HG03571 (cell line): ENCODE measurements at regions not wholly inside any gene's neighbourhood (a gene's known extent, or its start where the extent isn't known, plus 50 kb on each side); places are given as distances from the start of the nearest gene placed in this dataset.
A peak's percentile ranks its signal among the peaks of the same experiment; 100 is the strongest.

Experiments used
- ATAC-seq: cut with Tn5 transposase; IDR thresholded peaks from one replicate; pipeline ENCODE4 v1.9.1; 2021; ENCODE audit not compliant: unreplicated experiment

DNA sequence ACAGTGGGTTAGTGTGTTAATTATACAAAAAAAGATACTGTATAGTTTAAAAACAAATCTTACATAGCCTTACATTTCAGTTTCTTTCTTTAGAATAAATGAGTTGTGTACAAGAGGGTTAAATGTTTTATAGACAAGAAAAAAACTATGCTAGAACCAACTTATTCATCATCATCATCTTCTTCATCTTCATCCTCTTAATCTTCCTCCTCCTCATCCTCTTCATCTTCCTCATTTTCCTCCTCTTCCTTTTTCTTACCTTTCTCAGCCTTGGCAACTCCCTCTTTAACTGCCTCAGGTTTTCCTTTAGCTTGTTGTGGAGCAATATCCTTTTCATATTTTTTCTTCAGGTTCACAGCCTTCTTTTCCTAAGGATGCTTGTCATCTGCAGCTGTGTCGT, 53.7 kb downstream of the RPS12 start:
- ATAC-seq = no peak

- peak; percentile 100 for ATAC-seq
Observed at GRCh38 chr6:132872923-132873322, 58.6 kb downstream of the RPS12 start.

DNA sequence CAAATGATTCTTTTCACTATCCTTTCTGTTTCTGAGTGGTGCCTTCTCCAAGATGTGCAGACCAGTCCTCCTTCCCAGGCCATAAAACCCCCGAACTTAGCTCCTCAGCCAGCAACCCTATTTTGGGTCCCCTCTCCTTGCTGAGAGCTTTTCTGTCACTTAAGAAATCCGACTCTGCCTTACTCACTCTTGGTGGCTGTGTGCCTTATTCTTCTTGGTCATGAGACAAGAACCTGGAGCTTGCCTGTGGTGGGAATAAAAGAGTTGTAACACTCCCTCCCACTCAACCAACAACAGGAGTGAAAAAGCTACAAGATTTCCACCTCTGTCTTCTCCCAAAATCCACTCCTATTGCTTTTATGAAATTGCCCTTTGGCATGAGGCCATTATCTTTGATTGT, 62.6 kb downstream of the RPS12 start:
- no peak for ATAC-seq

GRCh38 chr6:132887204-132887603, 72.8 kb downstream of the RPS12 start:
- ATAC-seq = no peak

DNA sequence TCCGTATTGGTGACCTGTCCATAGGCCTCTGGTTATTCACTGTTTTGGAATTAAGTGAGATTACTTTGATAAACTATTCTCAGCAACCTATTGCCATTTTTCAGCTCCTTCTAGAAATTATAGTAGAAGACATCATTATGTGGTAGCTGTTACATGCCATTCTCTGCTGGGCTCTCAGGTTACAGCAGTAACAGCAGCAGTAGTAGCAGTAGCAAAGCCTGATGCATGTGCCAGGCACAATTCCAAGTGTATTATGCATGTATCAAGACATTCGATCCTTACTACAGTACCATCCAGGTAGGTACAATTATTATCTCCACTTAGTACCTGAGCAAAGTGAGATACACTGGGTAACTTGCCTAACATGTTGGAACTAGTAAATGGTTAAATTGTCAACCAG, 74.3 kb downstream of the RPS12 start:
- no peak for ATAC-seq

DNA sequence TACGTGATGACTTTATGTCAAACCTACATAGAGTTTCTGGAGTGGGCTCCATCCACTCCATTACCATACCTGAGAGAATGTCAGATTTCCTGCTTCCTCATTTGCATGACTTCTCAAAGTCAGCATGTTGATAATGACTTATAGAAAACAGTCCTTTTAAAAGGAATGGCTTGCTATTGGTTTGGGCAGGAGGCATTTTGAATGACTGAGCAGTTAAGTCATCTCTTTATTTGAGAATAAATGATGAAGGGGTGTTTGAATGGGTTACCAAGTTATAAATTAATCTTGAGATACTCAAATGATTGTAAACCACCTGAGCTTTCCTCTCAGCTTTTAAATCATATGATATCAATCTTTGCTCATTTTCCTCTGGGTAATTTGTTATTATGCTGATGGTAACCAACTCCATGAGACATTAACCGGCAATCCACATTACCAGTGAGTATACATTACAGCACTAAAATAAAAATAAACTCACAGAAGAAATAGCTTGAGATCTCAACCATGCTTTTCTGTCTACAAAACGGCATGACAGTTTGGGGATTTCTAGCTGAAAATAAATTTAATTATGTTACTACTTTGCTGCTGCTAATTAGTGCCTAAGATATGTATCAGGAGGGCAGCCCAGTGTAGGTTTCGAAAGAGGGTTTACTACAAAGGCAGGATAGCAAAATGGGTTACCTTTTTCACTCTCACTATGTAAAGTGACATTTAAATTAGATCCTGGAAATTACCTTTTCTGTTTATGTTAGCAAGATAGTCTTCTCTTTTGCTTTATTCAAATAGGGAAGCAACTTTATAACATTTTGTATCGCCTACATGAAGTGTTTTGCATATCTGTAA, 78.8 kb downstream of the RPS12 start:
- ATAC-seq = no peak

GRCh38 chr6:132893772-132894490, 79.6 kb downstream of the RPS12 start:
- no peak for ATAC-seq

DNA sequence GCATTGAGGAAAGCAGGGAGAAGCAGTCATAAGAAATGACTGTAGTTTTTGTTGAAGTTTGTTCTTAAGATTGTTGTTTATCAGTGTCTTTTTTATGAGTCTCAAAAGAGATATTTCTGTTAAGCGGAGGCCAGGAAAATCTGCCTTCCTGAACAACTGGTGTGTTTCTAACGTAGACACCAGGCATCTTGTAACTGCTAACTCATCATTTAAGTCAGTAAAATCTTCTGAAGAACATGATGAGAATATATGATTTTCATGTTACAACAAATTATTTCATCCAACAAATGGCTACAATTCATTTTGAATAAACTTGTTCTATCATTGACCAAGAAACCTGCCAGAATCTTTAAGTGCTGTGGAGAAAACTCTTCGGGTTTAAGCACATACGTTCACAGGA, 84.0 kb downstream of the RPS12 start:
- no peak for ATAC-seq

- no peak for ATAC-seq
Observed at GRCh38 chr6:132900849-132901248, 86.5 kb downstream of the RPS12 start.

GRCh38 chr6:132902901-132903300, 88.5 kb downstream of the RPS12 start:
- ATAC-seq = no peak

GRCh38 chr6:132907231-132907630, 92.9 kb downstream of the RPS12 start:
- no peak for ATAC-seq

DNA sequence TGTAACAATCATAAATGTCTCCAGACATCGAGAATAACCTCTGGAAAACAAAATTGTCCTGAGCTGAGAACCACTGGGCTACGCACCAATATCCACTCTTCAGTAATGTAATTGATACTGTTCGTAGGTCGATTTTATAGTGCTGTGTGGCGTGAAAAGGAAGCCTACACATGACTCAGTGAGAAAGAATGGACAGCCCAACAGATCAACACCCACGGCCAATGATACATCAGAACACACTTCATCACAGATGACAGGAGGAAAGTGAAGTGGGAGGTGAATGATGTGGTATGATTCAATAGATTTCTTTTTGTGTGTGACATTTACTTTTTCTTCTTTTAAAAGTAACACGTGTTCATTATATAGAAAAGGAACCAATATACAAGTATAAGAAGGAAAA, 93.5 kb downstream of the RPS12 start:
- no peak for ATAC-seq

GRCh38 chr6:132909742-132910141, 95.4 kb downstream of the RPS12 start:
- ATAC-seq = no peak

DNA sequence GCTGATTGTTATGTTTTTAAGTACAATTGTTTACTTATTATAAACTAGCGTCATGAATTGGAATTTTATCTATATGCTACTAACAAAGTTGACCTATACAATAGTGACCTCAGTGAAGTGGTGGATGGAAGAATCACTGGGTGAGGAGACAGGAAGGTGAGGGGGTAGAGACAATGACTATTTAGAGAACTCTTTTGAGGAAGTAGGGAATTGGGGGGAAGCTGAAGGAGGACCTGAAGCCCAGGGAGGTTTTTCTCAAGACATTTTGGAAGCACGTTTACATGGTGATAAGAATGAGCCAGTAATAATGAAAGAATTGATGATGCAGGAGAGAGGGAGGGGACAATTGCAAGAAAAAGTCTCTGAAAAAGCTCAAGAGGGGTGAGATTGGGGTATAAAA, 96.4 kb downstream of the RPS12 start:
- ATAC-seq = no peak

DNA sequence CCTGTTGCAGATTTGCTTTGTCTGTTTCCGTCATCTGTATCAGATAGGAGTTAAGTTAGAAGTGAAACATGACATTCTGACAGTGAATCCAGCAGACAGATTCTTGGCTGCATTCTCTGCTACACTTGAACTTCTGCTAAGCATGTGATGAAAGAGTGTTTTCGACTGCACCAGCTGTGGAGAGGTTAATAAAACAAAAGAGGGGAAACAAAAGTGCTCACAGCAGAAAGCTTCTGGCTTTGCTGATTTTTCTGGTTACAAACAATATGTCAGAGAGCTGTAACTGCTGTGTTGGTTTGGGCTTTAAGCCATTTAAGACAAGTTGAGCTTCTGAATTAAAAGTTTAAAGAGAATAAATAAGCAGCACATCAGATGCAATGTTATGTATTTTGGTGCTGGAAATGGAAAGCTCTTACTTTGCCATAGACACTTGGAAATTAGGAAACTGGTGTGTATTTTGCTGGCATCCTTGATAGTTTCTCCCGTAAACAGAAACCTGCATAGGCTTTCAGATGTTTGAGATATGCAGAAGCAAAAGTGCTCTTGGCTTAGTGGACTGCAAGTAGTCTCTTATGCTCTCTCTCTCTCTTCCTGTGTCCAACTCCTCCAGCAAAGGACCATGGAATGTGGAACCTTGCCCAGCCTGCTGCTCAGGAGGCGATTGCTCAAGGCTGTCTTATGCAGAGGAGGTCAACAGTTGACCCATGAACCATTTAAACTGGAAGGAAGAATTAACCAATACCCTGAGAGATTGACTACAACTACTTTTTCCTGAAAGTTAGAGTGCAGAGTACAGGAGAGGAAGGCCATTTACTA, 104.9 kb downstream of the RPS12 start:
- no peak for ATAC-seq

DNA sequence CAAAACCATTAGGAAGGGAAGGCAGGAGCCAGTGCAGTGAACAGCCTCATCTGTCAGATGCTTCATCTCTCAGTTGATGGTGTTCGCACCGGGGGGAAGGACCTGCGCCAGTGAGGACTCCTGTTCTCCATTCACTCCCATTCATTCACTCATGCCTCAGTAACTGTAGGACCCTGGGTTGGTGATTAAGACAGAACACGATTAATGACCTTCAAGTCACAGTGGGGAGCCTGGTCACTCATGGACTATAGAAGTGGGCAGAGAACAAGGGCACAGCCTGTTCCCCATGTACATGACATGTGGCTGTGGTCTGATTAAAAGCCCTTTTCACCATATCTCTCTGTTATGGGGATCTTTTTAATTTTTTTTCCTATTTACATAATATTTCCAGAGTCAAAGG, 113.3 kb downstream of the RPS12 start:
- ATAC-seq = no peak

DNA sequence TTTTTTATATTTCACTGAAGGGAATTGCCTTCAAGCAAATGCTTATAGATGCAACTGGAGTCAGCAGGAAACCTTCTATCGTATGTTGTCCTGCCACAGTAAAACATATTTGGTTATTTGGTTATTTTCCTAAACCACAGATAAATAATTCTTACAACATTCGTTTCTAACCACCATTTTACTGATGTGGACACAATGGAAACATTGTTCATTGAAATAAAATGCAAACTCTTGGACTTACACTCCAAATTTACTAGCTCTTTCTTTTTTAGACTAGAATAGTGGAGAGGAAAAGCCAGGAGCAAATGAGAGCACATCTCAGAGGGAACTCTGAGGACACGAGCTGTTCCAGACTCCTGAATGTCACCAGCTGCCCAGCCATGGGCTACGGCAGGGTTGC, 114.8 kb downstream of the RPS12 start:
- no peak for ATAC-seq

DNA sequence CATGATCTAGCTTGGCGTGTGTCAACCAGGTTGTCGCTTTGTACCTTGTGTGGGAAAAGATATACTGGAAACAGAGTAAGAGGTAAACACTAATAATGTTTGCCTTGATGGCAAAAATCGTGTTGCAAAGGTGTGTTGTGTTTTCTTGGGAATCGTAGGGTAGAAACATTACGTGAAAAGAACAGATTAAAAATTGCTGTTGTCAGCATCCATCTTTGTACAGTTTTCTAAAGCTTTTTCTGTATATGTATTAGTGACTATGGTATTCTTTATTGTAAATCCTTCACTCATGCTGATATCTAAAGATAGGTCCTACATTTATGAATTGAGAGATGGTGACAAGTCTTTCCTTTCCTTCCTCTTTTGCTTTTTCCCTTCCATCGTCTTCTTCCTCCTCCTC, 116.9 kb downstream of the RPS12 start:
- ATAC-seq = no peak

- ATAC-seq = no peak
Observed at GRCh38 chr6:132931936-132932514, 117.7 kb downstream of the RPS12 start.

DNA sequence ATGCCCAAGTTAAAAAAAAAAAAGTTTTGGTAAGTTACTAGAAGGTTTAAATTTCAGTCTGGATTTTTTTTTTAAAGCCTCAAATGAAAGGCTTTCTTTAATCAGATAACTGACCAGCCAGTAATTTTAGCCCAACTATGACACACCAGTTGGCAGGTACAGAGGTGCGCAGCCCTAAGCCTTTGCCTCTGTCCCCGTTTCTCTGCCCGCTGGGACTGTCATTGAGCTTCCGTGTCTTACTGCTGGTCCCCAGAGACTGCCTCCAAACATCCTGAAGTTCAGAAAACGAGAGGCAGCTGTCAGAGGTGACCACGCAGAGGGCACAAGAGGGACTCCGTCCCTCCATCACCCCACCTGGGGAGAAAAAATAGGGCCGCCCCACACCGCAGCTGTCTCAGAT, 118.2 kb downstream of the RPS12 start:
- ATAC-seq = no peak

DNA sequence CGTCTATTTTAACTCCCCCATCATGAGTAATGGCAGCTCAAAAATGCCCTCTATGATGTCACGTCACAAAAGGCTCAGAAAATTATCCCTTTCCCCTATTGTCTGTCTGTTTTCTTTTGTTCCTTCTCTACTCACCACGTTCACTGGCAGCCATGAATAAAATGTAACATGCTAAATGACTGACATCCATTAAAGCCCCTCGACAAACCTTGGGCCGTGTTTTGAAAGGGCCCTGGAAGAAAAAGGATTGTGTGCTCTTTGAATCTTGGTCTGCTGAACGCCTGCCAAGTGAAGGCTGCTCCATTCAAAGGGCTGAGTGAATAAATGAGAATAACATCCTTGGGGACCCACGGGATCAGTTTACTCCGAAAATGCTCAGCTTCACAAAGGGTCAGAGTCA, 118.7 kb downstream of the RPS12 start:
- no peak for ATAC-seq
